ENCODE measurements at regions not wholly inside any gene's neighbourhood (a gene's known extent, or its start where the extent isn't known, plus 50 kb on each side); places are given as distances from the start of the nearest gene placed in this dataset.
"Not testable (repeated sequence)": the region's sequence is repeated elsewhere in the genome, so short reads cannot be mapped to it uniquely, and the experiment has no call there.

DNA sequence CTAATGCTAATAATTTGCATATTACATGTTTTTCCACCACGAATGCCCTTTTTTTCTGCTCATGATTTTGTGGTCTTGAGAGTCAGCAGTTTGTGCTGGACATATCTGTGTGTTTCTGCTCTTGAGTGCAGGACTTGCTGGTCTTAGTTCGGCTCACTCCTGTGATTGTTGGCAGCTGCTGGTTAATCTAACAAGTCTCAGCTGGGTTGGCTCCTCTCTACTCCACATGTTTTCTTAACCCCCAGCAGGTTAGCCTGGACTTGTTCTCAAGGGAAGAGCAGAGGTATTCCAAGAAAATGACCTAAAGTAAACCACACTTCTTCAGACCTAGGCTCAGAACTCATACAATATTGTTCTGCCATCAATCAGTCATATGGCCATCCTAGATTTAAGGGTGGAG lies 1238.9 kb downstream of the XPNPEP1 start:
- no peak for DNase-seq (ENCODE audit: low spot score)

DNA sequence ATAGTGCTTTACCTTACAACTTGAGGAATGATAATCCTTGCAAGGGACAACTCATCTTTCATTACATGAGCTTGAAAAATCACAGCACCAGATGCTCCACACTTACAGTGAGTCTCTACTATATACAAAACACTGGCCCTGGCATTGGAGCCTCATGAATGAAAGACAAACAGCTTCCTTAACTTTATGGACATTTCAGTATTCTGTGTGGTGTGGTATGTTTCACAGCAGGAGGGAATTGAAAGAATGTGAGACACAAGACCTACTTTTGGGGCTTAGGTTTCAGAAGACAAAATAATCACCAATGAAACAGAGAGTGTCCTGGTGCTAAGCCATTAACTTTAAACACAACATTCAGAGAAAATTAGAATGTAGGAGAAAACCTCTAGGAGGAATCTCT lies 1249.6 kb downstream of the XPNPEP1 start:
- DNase-seq (ENCODE audit: low spot score): no peak

DNA sequence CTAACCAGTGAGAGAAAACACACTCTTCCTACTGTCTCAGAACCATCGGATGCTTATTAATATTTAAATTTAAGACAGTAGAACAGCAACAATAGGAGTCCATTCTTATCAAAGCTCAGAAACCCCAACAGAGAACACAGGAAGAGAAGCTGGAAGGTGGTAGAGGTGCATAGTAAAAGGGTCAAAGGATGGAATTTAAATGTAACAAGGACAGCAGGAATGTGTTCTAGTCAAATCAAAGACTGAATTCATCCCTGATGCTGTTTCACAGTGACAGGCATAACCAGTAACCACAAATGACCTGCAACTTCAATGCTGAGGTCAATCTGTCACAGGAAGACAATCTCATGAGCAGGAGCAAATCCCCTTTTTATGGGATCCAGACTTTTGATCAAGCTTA lies 1259.7 kb downstream of the XPNPEP1 start:
- DNase-seq (ENCODE audit: low spot score): no peak

DNA sequence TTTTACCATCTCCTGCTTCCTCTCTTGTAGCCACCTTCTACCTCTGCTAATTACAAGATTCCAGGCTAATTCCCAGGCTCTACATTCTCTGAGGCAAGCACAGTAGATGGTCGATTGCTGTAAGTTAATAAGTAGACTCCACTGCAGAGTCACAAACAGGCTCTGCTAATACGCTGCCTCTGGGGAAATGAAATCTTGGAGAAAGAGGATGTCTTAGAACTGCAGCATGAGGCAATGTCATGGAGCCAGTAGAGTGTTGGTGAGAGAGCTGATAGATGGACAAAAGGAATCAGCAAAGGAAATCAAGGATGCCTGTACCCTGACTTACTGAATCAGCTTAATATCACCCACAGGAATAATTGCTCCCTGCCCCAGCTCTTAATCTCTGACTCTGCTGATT lies 1260.3 kb downstream of the XPNPEP1 start:
- DNase-seq (ENCODE audit: low spot score): no peak

DNA sequence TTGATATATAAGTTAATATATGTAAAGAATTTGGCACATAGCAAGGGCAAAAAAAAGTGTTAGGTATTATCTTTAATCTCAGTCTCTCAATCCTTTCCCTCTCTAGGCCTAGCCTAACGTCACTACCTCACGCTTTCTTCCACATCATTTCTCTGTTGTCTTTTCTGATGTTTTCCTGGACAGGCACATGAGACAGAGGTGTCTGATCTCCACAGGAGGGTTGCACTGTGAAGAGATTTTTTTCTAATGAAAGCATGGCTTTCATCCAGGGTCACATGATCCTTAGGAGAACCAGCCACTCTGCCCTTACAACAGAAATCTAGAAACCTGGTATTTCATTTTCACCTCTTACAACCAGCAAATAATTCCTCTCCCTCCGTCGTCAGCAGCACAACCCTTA lies 1268.3 kb downstream of the XPNPEP1 start:
- no peak for DNase-seq (ENCODE audit: low spot score)

DNA sequence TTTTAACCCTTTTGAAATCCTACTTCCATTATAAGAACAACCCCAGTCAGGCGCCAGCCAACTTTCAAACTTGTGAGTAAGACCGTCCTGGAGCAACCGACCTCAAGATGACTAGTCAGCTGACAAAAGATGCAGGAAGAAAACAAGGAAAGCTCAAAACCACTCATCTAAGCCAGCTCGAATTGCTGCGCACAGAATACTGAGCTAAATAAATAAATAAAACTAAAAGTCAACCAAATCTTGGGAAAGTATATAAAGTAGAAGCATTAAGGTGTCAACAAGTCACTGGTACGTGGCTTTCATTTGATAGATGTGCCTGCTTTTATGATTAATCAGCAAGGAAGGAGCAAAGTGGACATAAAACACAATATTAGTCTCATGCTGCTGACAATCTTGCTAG lies 1269.8 kb downstream of the XPNPEP1 start:
- DNase-seq (ENCODE audit: low spot score): no peak

DNA sequence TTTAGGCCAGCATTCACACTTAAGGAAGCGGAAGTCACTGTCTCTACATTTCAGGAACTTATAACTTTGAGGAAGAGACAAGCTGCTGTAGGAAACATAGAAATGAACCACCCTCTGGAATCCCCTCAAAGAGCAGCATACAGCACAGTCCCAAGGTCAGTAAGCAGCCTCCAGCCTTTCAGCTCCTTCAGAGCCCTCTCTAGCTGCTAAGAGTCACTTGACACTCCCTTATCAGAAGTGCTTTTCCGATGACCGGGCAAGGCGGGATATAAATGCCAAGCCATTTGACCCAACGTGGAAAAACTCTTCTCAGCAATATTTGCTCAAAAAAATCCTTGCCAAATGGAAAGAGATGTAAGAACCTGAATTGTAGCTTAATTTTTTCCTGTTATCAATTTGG lies 1284.3 kb downstream of the XPNPEP1 start:
- DNase-seq (ENCODE audit: low spot score): no peak

DNA sequence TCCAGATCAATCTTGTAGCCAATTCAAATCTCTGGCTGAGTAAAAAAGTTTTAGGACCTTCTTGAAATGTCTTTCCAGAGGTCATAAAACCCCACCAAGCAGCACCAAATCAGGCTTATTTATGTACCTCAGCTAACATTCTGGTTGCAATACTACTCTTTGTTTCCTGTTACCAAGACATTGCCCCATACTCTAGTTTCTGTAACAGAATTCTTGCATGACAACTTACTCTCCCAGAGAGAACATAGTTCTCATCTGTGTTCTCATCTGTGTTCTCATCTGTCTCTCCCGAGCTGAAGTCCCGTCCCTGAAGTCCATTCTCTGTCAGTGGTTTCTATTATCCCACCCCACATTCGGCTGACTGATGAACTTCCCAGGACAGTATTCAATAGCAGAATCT lies 1285.1 kb downstream of the XPNPEP1 start:
- DNase-seq (ENCODE audit: low spot score): no peak

DNA sequence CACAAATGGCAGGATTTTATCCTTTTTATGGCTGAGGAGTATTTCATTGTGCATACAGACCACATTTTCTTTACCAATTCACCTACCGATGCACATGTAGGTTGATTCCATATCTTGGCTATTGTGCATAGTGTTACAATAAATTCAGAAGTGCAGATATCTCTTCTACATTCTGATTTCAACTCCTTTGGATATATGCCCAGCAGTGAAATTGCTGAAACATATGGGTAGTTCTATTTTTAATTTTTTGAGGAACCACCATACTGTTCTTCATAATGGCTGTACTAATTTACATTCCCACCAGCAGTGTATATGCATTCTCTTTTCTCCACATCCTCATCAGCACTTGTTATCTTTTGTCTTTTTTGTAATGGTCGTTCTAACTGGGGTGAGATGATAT lies 1290.3 kb downstream of the XPNPEP1 start:
- no peak for DNase-seq (ENCODE audit: low spot score)

DNA sequence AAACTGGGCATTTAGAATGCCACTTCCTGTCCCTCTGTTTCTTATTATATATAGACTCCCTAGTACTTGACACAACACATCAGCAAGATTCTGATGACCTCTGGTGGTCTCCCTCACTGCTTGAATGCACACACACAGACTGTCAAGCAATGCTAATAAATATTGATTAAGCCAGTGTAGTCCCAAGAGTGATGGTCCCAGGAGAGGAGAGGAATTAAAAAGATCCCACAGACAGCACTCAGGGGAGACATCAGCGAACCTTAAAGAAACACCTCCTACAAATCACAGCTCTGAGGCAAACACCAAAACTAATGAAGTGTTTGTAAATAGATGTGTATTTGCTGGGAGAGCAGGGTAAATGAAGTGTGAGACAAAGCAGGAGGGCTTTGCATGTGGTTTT lies 1291.2 kb downstream of the XPNPEP1 start:
- no peak for DNase-seq (ENCODE audit: low spot score)

DNA sequence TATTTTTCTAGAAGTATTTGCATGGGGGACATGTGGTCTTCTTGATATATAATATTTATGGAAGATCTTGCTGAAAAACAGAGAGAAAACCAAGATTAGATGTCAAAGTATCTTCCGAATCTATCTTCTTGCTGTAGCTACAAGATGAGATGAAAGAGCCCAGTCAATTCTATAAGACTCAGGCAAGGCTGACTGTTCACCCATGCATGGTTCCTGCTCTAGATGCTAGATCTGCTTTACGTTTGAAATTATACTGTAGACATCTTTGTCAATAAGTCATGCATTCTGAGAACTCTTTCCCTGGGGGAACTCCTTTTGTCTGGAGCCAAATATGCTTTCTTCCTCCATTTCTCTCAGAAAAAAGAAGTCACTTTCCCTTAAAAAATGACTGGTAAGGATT lies 1292.0 kb downstream of the XPNPEP1 start:
- no peak for DNase-seq (ENCODE audit: low spot score)

DNA sequence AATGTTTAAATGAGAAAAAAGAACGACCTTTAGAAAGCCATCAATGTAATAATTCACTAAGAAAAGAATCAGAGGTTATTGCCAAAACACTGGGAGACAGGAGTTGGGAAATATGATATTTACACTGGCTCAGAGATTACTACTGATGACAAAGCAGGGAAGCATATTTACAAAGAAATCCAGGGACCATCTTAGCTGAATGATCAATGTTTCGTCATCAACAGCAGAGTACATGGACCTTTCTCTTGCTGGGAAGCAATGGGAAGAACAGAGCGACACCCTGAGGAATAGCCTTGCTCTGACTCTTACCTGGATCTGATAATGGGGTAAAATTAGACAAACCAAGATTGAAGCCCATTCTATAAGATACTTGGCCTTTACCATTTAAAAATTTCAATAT lies 1293.5 kb downstream of the XPNPEP1 start:
- DNase-seq (ENCODE audit: low spot score): no peak

DNA sequence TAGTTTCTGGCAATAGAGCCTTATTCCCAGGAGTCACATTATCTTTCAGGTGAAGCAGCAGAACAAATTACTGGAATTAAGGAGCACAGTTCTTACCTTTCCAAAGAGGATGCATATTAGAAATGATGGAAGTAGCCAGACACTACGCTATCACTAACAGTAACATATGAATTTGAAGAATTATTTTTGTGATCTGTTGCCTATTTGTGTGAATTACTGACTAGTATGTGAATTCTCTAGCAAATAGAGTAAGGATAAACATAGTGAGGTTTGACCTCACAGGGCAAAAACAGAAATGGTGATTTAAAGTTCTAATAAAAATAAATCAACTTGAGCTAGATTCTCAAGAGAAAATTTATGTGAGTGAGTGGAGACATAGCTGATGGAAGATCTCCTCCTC lies 1299.3 kb downstream of the XPNPEP1 start:
- DNase-seq (ENCODE audit: low spot score): no peak

DNA sequence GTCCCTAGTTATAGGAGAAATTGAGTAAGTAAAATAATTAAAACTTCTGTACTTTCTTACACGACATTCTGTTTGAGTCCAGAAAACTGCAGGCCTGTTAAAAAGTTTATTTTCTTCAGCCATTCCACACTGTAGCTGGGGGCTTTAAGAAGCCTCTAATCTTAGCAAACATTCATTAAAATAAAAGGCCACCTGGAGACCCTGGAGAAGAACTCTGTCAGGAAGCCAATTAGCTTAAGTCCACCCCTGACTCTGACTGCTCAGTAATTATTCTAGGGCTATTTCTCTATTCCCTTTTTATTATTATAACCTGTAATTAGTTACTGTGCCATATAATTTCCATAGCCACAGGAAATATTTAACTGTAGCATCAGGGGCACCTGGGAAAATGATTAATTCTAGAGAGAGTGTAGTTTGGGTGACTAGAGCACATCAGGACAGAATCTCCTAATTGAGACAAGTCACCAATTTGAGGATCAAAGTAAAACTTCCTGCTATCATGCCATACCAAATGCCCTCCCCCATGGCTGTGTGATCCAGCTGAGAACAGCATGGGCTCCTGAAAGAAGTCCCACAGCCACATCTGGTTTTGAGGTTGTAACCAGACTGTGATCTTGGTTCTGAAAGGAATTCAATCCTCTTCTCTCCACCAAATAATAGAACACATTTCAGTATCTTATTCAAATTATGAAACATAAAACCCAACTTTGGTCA lies 1302.3 kb downstream of the XPNPEP1 start:
- DNase-seq (ENCODE audit: low spot score): no peak

DNA sequence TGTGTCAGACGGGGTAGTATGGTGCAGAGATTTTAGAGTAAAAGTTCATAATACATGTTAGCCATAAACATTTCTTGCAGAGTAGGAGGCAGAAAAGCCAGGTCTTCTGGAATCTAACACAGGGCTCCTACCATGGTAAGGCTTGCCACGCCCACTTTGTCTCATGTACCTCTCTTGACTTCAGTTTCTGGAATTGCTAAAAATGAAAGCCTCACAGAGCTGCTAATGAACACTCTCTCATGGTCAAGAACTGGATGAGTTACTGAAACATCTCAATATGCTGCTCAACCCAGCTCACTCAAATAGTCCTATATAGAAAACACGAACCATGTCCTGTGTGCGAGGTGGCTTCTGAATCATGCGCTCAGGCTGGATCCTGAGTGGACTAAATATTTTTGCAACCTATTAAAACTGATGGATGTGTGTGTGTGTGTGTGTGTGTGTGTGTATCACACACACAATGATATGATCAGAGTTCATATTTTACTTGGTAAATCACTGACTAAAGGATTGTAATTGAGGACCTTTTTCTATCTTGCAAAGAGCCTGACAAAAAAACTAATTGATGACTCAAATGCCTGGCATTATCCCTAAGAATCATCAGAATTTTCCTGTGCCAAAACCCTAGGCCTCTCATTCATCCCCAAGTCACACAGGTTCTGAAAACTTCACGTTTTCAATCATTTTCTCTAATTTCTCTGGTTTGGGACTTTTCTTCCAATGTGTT lies 1306.6 kb downstream of the XPNPEP1 start:
- no peak for DNase-seq (ENCODE audit: low spot score)

DNA sequence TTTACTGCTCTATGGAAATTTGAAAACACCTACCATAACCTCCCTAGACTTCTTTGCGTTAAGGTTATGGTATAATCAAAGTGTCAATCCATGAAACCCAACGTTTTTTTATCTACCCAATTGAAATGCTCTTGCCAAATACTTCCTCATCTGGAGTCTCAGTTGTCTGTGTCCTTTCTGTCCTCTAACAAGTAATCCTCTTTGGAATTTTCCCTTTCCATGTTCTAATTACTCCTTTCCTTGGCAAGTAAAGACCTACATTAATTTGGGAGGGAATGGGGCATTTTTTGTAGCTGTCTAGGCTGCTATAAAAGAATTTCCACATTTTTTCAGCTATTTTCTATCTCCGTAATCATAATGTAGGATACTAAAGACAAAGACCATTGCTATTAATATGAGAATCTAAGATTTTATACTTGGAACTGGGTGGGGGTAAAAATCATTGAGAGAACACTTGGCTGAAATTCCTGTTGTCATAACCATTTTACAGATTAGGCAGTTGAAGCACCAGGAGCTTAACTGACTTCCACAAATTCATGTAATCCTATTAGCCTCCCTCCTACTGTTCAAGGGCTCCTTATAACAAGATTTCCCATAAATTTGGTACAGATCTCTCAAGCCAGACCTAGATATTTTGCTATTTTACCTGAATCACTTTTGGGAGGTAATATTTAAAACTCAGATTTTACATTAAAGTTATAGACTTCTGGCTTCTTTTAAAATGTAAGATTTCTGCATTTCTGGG lies 1307.6 kb downstream of the XPNPEP1 start:
- no peak for DNase-seq (ENCODE audit: low spot score)

DNA sequence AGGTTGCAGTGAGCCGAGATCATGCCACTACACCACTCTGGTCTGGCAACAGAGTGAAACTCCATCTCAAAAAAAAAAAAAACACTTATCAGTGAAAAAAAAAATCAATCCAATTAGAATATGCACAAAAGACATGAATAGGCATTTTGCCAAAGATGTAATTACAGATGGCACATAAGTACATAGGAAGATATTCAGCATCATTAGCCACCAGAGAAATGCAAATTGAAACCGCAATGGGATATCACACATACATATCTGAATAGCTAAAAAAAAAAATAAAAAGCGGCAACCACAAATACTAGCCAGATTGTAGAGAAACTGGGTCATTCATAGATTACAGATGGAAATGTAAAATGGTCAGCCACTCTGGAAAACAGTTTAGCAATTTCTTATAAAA lies 1310.8 kb downstream of the XPNPEP1 start:
- no peak for DNase-seq (ENCODE audit: low spot score)

DNA sequence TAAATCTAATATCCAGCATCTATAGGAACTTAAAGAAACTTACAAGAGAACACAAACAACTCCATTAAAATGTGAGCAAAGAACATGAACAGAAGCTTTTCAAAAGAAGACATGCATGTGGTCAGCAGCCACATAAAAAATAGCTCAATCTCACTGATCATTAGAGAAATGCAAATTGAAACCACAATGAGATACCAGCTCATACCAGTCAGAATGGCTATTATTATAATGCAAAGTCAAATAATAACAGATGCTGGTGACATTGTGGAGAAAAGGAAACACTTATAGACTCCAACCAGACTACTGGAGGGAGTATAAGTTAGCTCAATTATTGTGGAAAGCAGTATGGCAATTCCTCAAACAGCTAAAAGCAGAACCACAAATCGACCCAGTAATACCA lies 1314.5 kb downstream of the XPNPEP1 start:
- no peak for DNase-seq (ENCODE audit: low spot score)

DNA sequence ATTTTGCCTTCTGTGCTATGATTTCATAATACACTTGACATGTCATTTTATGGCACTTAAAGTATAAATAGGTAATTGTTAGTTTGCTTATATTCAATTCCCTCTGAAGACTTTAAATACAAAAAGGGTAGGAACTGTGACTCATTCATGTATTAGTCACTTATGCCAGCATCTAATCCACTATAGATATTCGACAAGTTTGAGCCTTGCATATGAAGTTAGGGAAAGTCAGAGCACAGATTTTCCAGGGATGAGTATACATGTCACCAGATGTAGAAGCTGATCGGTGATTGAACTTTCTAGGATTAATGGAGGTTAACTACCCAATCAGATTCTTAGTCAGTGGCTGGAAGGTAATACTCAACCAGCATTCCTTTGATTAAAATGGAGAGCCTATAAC lies 1321.5 kb downstream of the XPNPEP1 start:
- DNase-seq (ENCODE audit: low spot score): no peak

DNA sequence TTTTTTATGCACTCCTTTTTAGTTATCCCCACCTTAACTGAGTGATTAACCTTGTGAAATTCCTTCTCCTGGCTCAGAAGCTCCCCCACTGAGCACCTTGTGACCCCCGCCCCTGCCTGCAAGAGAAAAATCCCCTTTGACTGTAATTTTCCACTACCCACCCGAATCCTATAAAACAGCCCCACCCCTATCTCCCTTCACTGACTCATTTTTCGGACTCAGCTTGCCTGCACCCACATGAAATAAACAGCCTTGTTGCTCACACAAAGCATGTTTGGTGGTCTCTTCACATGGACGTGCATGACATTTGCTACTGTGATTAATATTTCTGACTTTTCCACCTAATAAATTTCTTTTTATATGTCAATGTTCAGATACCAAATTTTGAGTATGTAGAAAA lies 1322.8 kb downstream of the XPNPEP1 start:
- DNase-seq (ENCODE audit: low spot score): not testable (repeated sequence)

DNA sequence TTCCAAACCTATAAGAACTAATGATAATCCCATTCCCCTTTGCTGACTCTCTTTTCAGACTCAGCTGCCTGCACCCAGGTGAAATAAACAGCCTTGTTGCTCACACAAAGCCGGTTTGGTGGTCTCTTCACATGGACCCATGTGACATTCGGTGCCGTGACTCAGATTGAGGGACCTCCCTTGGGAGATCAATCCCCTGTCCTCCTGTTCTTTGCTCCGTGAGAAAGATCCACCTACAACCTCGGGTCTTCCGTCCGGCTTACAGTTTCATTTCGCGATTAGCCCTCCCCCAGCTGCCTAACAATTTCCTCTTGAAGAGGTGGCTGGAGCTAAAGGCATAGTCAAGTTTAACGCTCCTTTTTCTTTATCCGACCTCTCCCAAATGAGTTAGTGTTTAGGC lies 1324.0 kb downstream of the XPNPEP1 start:
- DNase-seq (ENCODE audit: low spot score): not testable (repeated sequence)

DNA sequence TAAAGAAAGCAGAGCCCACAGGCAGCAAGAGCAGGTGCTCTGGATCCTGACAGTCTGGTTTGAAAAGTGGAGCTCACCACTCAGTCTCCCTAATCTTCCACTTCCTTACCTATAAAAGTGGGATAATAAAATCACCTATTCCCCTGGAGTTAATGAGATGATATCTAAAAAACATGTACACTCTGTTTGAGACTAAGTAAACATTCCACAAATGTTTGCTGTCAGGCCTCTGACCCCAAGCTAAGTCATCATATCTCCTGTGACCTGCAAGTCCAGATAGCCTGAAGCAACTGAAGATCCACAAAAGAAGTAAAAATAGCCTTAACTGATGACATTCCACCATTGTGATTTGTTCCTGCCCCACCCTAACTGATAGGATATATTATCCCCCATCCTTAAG lies 1324.5 kb downstream of the XPNPEP1 start:
- DNase-seq (ENCODE audit: low spot score): no peak

DNA sequence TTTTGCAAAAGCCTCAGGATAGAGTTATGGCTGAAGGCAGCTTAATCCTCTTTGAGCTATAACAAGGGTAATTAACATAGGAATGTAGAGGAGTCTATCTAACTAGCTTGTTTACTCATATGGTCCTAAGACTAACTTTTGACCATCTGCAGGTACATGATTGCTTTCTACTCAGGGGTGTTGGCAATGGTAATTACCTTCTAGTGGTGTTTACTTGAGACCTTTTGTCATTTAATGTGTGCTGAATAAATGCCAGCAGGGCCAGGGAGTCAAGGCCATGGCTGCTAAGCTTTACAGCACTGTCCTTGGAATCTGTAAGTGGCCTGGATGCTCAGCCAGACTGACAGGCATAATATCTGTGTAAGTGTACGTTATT lies 1325.0 kb downstream of the XPNPEP1 start:
- DNase-seq (ENCODE audit: low spot score): no peak

Measured in left forelimb (tissue), 1 donor.